ENCODE measurements at regions not wholly inside any gene's neighbourhood (a gene's known extent, or its start where the extent isn't known, plus 50 kb on each side); places are given as distances from the start of the nearest gene placed in this dataset.
"Not testable (repeated sequence)": the region's sequence is repeated elsewhere in the genome, so short reads cannot be mapped to it uniquely, and the experiment has no call there.

DNA sequence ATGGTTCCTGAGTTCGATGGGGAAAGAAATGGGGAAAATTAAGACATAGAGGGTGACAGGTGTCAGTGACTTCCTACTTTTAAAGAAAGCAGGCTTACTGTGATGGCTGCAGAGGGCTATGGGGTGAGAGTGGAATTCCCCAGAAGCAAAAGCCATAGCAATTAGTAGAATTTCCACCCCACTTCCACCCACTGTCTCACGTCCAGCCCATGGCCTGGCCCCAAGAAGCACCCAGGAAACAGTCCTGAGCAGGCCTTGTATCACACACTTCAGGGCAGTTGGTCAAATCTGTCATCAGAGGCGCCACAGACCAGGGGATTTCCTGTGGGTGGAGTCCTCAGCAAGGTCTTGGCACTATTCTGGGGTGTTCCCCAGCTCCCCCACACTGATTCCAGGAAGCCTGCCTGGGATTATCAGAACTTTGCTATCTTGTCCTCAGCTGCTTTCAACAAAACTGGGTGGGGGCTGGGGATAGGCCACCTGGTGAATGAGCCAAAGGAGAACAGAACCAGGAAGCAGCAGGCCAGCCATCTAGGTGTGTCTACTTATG is 120.1 kb upstream of the CCND2 start:
- no peak for DNase-seq

GRCh38 chr12:4152145-4152795 is 121.3 kb upstream of the CCND2 start:
- DNase-seq, result no peak

- no peak for DNase-seq
These were observed 122.0 kb upstream of the CCND2 start for GRCh38 chr12:4151362-4152121.

GRCh38 chr12:4150355-4150754 is 123.2 kb upstream of the CCND2 start:
- DNase-seq, result not testable (repeated sequence)

DNA sequence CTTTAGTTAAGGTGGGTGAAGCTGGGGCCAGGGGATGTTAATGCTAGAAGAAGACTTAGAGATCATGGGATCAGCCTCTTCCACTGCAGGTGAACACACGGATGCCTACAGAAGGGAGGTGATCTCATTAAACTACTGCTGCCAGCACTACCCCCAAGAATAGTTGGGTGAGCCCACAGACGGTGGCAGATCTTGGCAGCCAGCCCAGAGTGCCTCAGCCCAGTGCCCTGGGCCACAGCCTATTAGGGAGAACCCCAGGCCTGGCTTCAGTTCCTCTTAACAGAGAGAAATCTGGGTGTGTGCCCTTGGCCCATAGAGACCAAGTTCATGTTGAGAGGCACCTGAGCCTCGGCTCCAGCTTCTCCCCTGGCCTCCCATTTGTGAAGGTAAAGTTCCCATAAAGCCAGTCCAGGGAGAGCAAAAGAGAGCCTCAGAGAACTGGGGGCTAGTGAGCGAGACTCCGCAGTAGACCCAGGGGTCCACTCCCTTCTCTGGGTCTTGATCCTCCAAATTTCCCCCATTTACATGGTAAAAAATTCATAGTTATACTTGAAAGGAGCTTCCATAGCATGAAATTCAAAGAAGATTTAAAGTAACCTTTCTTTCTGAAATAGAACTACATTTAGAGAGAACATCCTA is 125.0 kb upstream of the CCND2 start:
- DNase-seq, result no peak

DNA sequence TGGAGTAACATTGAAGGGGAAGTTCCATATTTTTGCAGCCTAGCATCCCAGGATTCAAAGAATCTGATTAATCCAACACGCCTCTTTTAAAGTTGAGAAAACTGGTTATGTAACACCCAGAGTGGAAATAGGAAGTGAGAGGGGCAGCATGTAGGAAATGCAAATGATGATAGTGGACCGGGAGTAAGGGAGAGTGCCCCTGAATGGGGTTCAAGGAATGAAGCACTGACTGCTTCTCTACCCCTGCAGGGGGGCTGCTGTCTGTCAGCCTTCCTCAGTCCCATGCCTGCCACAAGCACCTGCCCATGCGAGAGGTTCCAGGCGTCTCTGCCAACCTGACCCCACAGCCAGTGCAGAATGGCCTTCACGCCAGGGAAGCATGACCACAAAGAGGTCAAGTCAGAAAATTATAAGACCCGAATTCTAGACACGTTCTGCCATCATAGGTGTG is 126.5 kb upstream of the CCND2 start:
- no peak for DNase-seq

DNA sequence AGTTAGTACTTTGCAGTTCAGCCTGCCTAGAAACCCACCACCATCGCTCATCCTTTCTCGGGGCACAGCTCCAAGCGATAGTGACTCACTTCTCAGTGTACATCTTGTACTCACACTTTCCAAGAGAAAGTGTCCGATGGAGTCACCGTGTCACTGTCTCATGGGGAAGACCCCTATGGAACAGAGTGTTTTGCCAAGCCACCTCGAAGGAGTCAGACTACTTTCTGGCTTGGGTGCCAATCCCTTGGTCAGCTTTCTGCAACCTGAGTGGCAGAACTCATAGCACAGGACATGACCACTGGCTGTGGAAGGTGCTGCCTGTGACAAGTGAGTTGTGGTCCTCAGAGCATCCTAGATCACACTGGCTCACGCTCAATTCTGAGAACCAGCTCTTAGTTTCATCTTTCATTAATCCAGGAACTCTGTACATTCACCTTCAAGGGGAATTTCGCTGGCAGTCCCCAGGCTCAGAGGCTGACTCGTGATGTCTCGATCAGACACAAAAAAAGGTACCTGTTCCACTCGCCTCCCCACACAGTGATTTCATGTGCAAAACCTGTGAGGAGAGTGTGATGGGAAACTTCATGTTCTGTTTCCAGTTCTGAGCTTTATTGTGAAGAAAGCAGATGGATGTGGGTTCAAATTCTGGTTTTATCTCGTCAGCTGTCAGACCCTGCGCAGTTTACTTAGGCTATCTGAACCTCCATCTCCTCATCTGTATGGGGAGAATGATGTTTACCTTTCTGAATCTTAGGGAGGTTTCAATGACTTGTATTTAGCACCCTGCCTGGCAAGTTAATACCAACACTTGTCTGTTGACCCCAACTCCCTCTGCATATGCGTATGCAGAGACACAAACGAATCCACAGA is 127.3 kb upstream of the CCND2 start:
- no peak for DNase-seq

- no peak for DNase-seq
These were observed 128.9 kb upstream of the CCND2 start for GRCh38 chr12:4144676-4145075.

GRCh38 chr12:4143896-4144295 is 129.7 kb upstream of the CCND2 start:
- DNase-seq, result no peak

- no peak for DNase-seq
These were observed 132.0 kb upstream of the CCND2 start for GRCh38 chr12:4141348-4142270.

DNA sequence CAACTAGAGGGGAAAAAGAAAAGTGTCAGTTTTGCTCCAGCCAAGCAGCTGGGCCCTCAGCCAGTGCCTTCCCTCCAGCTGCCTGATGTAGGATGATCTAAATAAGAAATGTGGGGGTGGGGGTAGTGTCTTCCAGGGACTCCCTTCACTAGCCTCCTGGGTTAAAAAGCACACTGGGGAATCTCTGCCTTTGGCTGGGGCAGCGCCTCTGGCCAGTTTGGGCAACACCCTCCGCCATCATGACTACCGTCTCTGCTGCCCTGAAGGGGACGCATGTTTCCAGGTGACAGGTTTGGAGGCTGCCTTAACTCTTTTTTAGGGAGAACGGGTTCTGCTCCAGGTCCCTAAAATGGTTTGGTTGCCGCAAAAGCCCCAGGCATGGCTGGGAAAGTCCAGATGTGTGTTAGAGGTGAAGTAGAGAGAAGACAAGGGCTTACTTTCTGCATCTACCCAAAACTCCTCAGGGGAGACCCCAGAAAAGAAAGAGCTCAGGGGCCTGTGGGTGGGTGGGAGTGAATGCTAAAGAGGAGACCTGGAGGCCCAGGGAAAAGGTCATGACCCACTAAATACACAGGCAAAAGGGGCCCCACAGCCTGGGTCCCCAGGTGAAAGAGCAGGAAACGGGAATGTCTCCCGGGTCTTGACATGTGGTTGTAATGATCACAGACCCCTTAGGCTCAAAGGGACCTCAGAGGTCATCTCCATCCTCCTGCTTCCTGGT is 132.8 kb upstream of the CCND2 start:
- DNase-seq, result no peak

DNA sequence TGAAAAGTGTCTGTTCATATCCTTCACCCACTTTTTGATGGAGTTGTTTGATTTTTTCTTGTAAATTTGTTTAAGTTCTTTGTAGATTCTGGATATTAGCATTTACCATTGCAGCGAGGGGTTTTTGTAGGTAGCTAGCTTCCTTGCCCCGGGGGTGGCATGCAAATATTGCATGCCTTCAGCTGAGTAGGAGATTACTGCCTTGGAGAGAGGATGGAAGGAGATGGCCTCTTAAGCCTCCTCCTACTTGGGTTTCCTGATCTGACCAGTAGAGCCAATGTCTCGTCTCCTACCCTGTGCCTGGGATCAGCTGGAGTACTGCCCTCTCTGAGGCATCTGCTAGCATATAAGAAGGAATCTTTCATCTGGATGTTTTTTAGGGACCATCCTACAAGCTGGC is 134.4 kb upstream of the CCND2 start:
- no peak for DNase-seq

DNA sequence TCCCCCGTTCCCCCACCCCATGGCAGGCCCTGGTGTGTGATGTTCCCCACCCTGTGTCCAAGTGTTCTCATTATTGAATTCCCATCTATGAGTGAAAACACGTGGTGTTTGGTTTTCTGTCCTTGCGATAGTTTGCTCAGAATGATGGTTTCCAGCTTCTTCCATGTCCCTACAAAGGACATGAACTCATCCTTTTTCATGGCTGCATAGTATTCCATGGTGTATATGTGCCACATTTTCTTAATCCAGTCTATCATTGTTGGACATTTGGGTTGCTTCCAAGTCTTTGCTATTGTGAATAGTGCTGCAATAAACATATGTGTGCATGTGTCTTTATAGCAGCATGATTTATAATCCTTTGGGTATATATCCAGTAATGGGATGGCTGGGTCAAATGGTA is 135.0 kb upstream of the CCND2 start:
- DNase-seq, result not testable (repeated sequence)

DNA sequence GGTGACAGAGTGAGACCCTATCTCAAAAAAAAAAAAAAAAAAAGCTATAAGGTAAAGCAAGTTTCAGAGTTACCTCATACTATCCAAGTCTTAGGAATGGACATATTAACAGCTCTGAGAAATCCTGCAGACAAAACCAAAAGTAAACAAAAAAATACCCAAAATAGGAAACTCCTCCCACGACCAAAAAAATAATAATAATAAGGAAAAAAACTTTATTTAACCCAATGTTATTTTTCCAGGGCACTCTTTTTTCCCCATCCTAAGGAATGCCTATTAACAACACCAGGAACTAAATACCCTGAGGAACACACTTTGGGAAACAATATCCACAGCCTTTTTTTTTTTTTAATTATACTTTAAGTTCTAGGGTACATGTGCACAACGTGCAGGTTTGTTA is 135.5 kb upstream of the CCND2 start:
- no peak for DNase-seq

- DNase-seq, result no peak
These were observed 136.1 kb upstream of the CCND2 start for GRCh38 chr12:4137441-4137840.

DNA sequence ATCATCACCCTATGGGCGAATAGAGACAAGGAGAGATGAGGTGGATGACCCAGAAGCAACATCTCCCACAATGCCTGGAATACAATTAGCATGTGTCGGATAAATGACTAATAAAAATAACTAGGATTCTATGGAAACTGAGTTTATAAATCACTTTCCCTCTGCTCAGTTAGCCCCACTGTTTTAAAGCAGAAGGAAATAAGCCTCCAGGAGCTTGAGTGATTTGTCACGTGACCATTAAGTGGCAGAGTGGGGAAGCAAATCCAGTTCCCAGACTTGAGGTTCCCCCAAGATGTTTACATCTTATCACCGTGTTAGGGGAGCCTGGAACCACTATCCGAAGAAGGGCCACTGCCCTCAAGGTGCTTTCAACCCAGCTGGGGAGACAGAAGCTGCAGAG is 136.5 kb upstream of the CCND2 start:
- no peak for DNase-seq

DNA sequence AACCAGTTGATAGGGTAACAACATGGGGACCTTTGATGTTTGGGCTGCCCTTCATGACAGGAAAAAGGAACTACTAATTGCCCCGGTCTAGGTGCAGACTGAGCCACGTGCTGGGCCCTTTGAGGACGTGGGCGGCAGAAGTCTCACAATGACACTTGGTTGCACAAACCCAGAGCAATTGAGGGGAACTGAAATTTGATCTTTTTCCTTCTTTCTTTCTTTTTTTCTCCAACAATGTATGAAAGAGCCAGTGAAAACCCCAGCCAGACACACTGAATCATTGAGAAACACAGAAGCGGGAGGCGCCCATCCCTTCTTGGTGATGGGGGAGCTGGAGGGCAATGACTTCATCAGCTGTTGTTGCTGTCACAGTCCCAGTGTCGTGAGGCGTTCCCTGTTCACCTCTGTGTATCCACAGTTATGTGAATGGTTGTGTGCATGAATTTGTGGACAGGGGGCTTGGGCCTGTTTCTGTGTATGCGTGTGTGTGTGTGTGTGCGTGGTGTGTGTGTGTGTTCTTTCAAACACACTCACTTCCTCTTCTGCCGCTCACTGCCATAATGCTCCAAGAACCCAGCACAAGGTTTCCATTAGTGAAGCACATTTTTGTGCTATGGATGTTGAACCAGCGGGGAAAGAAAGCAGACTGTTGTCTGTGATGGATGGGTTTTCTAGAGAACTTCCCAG is 137.5 kb upstream of the CCND2 start:
- no peak for DNase-seq

GRCh38 chr12:4134448-4135263 is 138.9 kb upstream of the CCND2 start:
- DNase-seq, result no peak

- no peak for DNase-seq
These were observed 139.7 kb upstream of the CCND2 start for GRCh38 chr12:4133636-4134447.
